H1 (cell line): ENCODE measurements at regions not wholly inside any gene's neighbourhood (a gene's known extent, or its start where the extent isn't known, plus 50 kb on each side); places are given as distances from the start of the nearest gene placed in this dataset.

Experiments used
- CTCF ChIA-PET: fragments of 300-600 bp; sonication (Branson Sonifier 250); formaldehyde crosslinking; loops from one replicate; lab custom pipeline; 2021; ENCODE audit not compliant: partially characterized antibody; lab: Charles Lee
- POLR2A ChIA-PET: fragments of 300-600 bp; sonication (Branson Sonifier 250); formaldehyde crosslinking; loops from one replicate; lab custom pipeline; 2021; ENCODE audit warnings: inconsistent platforms; ENCODE audit not compliant: partially characterized antibody; lab: Charles Lee
- DNase-seq, 2 experiments: peaks; one replicate each; pipeline versions ENCODE4 v3.0.0 to v3.0.0-alpha.2; 2010 to 2022; ENCODE audit warnings: low spot score in 2 of 2, low read depth in 1 of 2, mixed read lengths in 1 of 2
- FAIRE-seq: peaks from 2 replicates; lab custom pipeline; 2011; peaks lifted over from hg19 to GRCh38; lab: Jason Lieb, UNC
- H2AFZ ChIP-seq: 2 replicates; pipeline ENCODE4 v1.8.1; 2012; ENCODE audit warnings: low read length, inconsistent platforms
- H2AK5ac ChIP-seq: 2 replicates; pipeline ENCODE4 v1.6.1; 2013; ENCODE audit warnings: low read depth, low read length
- H2BK120ac ChIP-seq: replicated peaks from 2 replicates; pipeline ENCODE3; 2013; ENCODE audit warnings: low read depth, low read length, inconsistent platforms
- H2BK12ac ChIP-seq: 2 replicates; pipeline ENCODE4 v1.6.1; 2013; ENCODE audit warnings: low read depth, low read length
- H2BK15ac ChIP-seq: 2 replicates; pipeline ENCODE4 v1.6.1; 2013; ENCODE audit warnings: low read length
- H2BK20ac ChIP-seq: 2 replicates; pipeline ENCODE4 v1.6.1; 2013; ENCODE audit warnings: low read length
- H2BK5ac ChIP-seq: 2 replicates; pipeline ENCODE4 v1.6.1; 2013; ENCODE audit warnings: low read depth, low read length
- H3K14ac ChIP-seq: 2 replicates; pipeline ENCODE4 v1.6.1; 2013; ENCODE audit warnings: inconsistent platforms; ENCODE audit not compliant: insufficient read length
- H3K18ac ChIP-seq: 2 replicates; pipeline ENCODE4 v1.6.1; 2013; ENCODE audit warnings: low read length; ENCODE audit errors: extremely low read depth
- H3K23ac ChIP-seq: 2 replicates; pipeline ENCODE4 v1.6.1; 2013; ENCODE audit warnings: inconsistent platforms; ENCODE audit not compliant: insufficient read length
- H3K23me2 ChIP-seq: 2 replicates; pipeline ENCODE4 v1.6.1; 2013; ENCODE audit warnings: low read depth, low read length
- H3K27ac ChIP-seq: 2 replicates; pipeline ENCODE4 v1.6.1; 2011; ENCODE audit warnings: low read depth, low read length, inconsistent platforms
- H3K27me3 ChIP-seq, 4 experiments: replicated peaks in 1 of 4; 1 replicate in 1 of 4; 2 replicates in 3 of 4; pipeline versions ENCODE4 v1.6.1 to v1.8.1; 2011 to 2013; ENCODE audit warnings: low read length in 3 of 4, mild to moderate bottlenecking in 3 of 4, inconsistent platforms in 2 of 4, mixed read lengths in 2 of 4, moderate library complexity in 1 of 4; ENCODE audit not compliant: control insufficient read depth in 3 of 4, insufficient read depth in 3 of 4; ENCODE audit errors: extremely low read depth in 1 of 4
- H3K36me3 ChIP-seq, 4 experiments: 2 replicates each; pipeline versions ENCODE4 v1.6.1 to v1.8.1; 2011 to 2013; ENCODE audit warnings: mild to moderate bottlenecking in 4 of 4, low read length in 3 of 4, moderate library complexity in 2 of 4, control low read depth in 1 of 4, inconsistent platforms in 1 of 4; ENCODE audit not compliant: insufficient read depth in 4 of 4, control insufficient read depth in 2 of 4
- H3K4ac ChIP-seq: replicated peaks from 2 replicates; pipeline ENCODE3; 2013; ENCODE audit warnings: low read length, low read depth, mixed read lengths, inconsistent platforms; ENCODE audit not compliant: insufficient read length
- H3K4me1 ChIP-seq, 4 experiments: replicated peaks in 1 of 4; 1 replicate in 1 of 4; 2 replicates in 3 of 4; pipeline versions ENCODE4 v1.6.1 to v1.8.1; 2011 to 2013; ENCODE audit warnings: low read length in 3 of 4, inconsistent platforms in 2 of 4, mixed read lengths in 1 of 4; ENCODE audit not compliant: insufficient read depth in 4 of 4, control insufficient read depth in 3 of 4
- H3K4me2 ChIP-seq, 2 experiments: 2 replicates each; pipeline versions ENCODE4 v1.6.1 to v1.8.1; 2011 to 2013; ENCODE audit warnings: low read depth in 2 of 2, low read length in 2 of 2, control low read depth in 1 of 2, inconsistent platforms in 1 of 2, mild to moderate bottlenecking in 1 of 2; ENCODE audit not compliant: insufficient read depth in 1 of 2
- H3K4me3 ChIP-seq, 4 experiments: fragments of 200-600, 300-600 bp in 1 of 4; sonication (generic), shearing (Covaris generic), sonication (Bioruptor Twin) in 1 of 4; 2 replicates each; pipeline versions ENCODE4 v1.5.1 to v1.8.1; 2011 to 2016; ENCODE audit warnings: low read length in 4 of 4, low read depth in 3 of 4, control low read depth in 2 of 4, inconsistent platforms in 2 of 4, mild to moderate bottlenecking in 2 of 4, mixed read lengths in 1 of 4, moderate library complexity in 1 of 4; ENCODE audit not compliant: insufficient read depth in 2 of 4; ENCODE audit errors: extremely low read depth in 1 of 4
- H3K56ac ChIP-seq: replicated peaks from 2 replicates; pipeline ENCODE3; 2013; ENCODE audit warnings: low read depth, mild to moderate bottlenecking, mixed read lengths, low read length, inconsistent platforms; ENCODE audit not compliant: insufficient read length
- H3K79me1 ChIP-seq: 2 replicates; pipeline ENCODE4 v1.6.1; 2013; ENCODE audit warnings: low read depth, low read length, control low read depth
- H3K79me2 ChIP-seq, 2 experiments: 2 replicates each; pipeline versions ENCODE4 v1.6.1 to v1.8.1; 2012 to 2013; ENCODE audit warnings: low read length in 2 of 2, mild to moderate bottlenecking in 2 of 2, inconsistent platforms in 1 of 2; ENCODE audit not compliant: insufficient read depth in 2 of 2, control insufficient read depth in 1 of 2
- H3K9ac ChIP-seq, 4 experiments: replicated peaks in 1 of 4; 1 replicate in 1 of 4; 2 replicates in 3 of 4; pipeline versions ENCODE4 v1.6.1 to v1.8.1; 2011 to 2013; ENCODE audit warnings: low read depth in 3 of 4, low read length in 3 of 4, control low read depth in 2 of 4, mild to moderate bottlenecking in 2 of 4, moderate library complexity in 2 of 4, inconsistent platforms in 1 of 4; ENCODE audit errors: extremely low read depth in 1 of 4
- H3K9me3 ChIP-seq, 2 experiments: 2 replicates each; pipeline versions ENCODE4 v1.6.1 to v1.8.1; 2012 to 2013; ENCODE audit warnings: mild to moderate bottlenecking in 2 of 2, moderate library complexity in 2 of 2, control low read depth in 1 of 2, inconsistent platforms in 1 of 2, low read depth in 1 of 2, low read length in 1 of 2, mixed read lengths in 1 of 2; ENCODE audit not compliant: insufficient read depth in 2 of 2
- H4K20me1 ChIP-seq, 2 experiments: replicated peaks in 1 of 2; 2 replicates each; pipeline versions ENCODE3 to v1.8.1; 2011 to 2013; ENCODE audit warnings: inconsistent platforms in 2 of 2, low read length in 2 of 2, mild to moderate bottlenecking in 1 of 2; ENCODE audit not compliant: insufficient read depth in 2 of 2, control insufficient read depth in 1 of 2
- H4K5ac ChIP-seq: 2 replicates; pipeline ENCODE4 v1.6.1; 2013; ENCODE audit warnings: low read length, low read depth, mixed read lengths, inconsistent platforms; ENCODE audit not compliant: insufficient read length
- H4K8ac ChIP-seq: 2 replicates; pipeline ENCODE4 v1.8.0; 2013; ENCODE audit warnings: mild to moderate bottlenecking, moderate library complexity, low read length, inconsistent platforms; ENCODE audit not compliant: insufficient read depth; ENCODE audit errors: extremely low read depth
- H4K91ac ChIP-seq: replicated peaks from 2 replicates; pipeline ENCODE3; 2013; ENCODE audit warnings: low read length, mixed read lengths, inconsistent platforms; ENCODE audit not compliant: insufficient read length
- CHD1 ChIP-seq: IDR thresholded peaks from 2 replicates; pipeline ENCODE4 v1.6.1; 2012; ENCODE audit warnings: low read depth, low read length, improper control_type of control experiment
- EP300 ChIP-seq, 2 experiments: IDR thresholded peaks; 1 replicate in 1 of 2; 2 replicates in 1 of 2; pipeline ENCODE4 v1.6.1; 2011 to 2012; ENCODE audit warnings: low read depth in 2 of 2, low read length in 2 of 2, mild to moderate bottlenecking in 2 of 2, borderline replicate concordance in 1 of 2, inconsistent platforms in 1 of 2, moderate library complexity in 1 of 2
- GABPA ChIP-seq: IDR thresholded peaks from 2 replicates; pipeline ENCODE4 v1.6.1; 2011; ENCODE audit warnings: mild to moderate bottlenecking, low read length, moderate library complexity, borderline replicate concordance; ENCODE audit not compliant: insufficient read depth
- HDAC2 ChIP-seq, 2 experiments: fragments of 300-600 bp in 1 of 2; sonication (generic) in 1 of 2; IDR thresholded peaks; 2 replicates each; pipeline ENCODE4 v1.6.1; 2011 to 2012; ENCODE audit warnings: low read depth in 2 of 2, low read length in 2 of 2, mild to moderate bottlenecking in 2 of 2, moderate library complexity in 2 of 2, borderline replicate concordance in 1 of 2, inconsistent platforms in 1 of 2
- NANOG ChIP-seq: IDR thresholded peaks from 2 replicates; pipeline ENCODE4 v1.6.1; 2011; ENCODE audit warnings: low read length, low read depth, mild to moderate bottlenecking, inconsistent platforms; ENCODE audit not compliant: insufficient read depth, poor library complexity, severe bottlenecking
- RXRA ChIP-seq: IDR thresholded peaks from 2 replicates; pipeline ENCODE4 v1.6.1; 2011; ENCODE audit warnings: low read depth, mild to moderate bottlenecking, low read length, moderate library complexity; ENCODE audit not compliant: insufficient read depth
- SIN3A ChIP-seq, 2 experiments: IDR thresholded peaks in 1 of 2; conservative IDR thresholded peaks in 1 of 2; 2 replicates each; pipeline ENCODE4 v1.6.1; 2011 to 2012; ENCODE audit warnings: low read length in 2 of 2, improper control_type of control experiment in 1 of 2, low read depth in 1 of 2, mild to moderate bottlenecking in 1 of 2
- TBP ChIP-seq: IDR thresholded peaks from 2 replicates; pipeline ENCODE4 v1.6.1; 2011; ENCODE audit warnings: low read depth, low read length, improper control_type of control experiment
- WGBS, 2 experiments: shearing (Covaris generic) in 1 of 2; methylation state at CpG; one replicate each; pipeline versions ENCODE4 v1.1.6 to v1.1.7; 2013 to 2015; ENCODE audit warnings: low lambda C conversion rate in 2 of 2, mixed read lengths in 2 of 2, inconsistent platforms in 1 of 2, low coverage in 1 of 2, missing lambda C conversion rate in 1 of 2; ENCODE audit not compliant: insufficient replicate concordance in 2 of 2, insufficient coverage in 1 of 2, insufficient read length in 1 of 2; ENCODE audit errors: extremely low coverage in 1 of 2, missing lambda C conversion rate in 1 of 2; 5-methylcytosine and 5-hydroxymethylcytosine counted together
- TF ChIP-seq, protein P1 (sequence below): IDR thresholded peaks from 2 replicates; pipeline ENCODE4 v1.6.1; 2012; ENCODE audit warnings: inconsistent platforms
- TF ChIP-seq, protein P2 (sequence below), 3 experiments: IDR thresholded peaks; 1 replicate in 2 of 3; 2 replicates in 1 of 3; pipeline versions ENCODE4 v1.5.1 to v1.6.1; 2011; ENCODE audit warnings: low read length in 3 of 3, mild to moderate bottlenecking in 3 of 3, inconsistent platforms in 2 of 3, low read depth in 1 of 3, moderate library complexity in 1 of 3; ENCODE audit not compliant: insufficient read depth in 1 of 3; ENCODE audit errors: control extremely low read depth in 1 of 3

DNA sequence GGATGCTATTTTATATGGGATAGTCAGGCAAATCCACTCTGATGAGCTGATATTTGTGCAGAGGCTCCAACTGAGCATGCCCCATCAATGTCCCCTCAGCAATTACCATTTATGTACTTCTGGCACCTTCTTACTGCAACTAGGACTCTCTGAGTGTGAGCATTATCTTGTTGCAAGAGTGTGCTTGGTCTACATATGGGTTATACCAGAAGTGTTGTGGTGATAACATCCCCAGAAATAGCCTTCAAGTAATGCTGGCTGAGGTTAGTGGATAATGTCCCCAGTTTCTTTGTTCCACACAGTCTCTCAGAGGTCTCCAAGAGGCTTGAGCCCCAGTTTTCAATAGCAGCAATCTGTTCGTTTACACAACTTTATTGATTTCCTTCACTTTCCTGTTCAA lies 408.6 kb downstream of the JRKL start:
- 91% methylated on average over 1 of the region's 1 CpG; no CpG with 5 or more reads in 1 of the 2 experiments for WGBS, 2 experiments
- Histone ChIP-seq H4K8ac (no peak overlapping the region), H4K91ac (no peak overlapping the region), H3K23ac (no peak overlapping the region), H3K27ac (no peak overlapping the region), H2AK5ac (no peak overlapping the region), H3K79me1 (no peaks in the 10 kb centered on the region), H3K79me2 (no peaks in the 10 kb centered on the region), H4K5ac (no peak overlapping the region), H3K23me2 (no peaks in the 10 kb centered on the region), H3K27me3 (no peaks in the 10 kb centered on the region), H3K9me3 (no peaks in the 10 kb centered on the region), H3K4me2 (no peak overlapping the region), H2BK20ac (no peak overlapping the region), H3K36me3 (no peaks in the 10 kb centered on the region), H3K9ac (no peak overlapping the region), H3K4me1 (no peaks in the 10 kb centered on the region), H2BK12ac (no peak overlapping the region), H4K20me1 (no peaks in the 10 kb centered on the region), H3K56ac (no peak overlapping the region), H3K14ac (no peak overlapping the region), H2BK15ac (no peak overlapping the region), H2BK5ac (no peak overlapping the region), H3K4ac (no peak overlapping the region), H3K4me3 (no peak overlapping the region), H2BK120ac (no peak overlapping the region), H3K18ac (no peak overlapping the region), H2AFZ (no peak overlapping the region)
- CTCF ChIA-PET: no interaction called here
- DNase-seq (no peak), FAIRE-seq (no peak)
- POLR2A ChIA-PET: no interaction called here
- TF ChIP-seq TBP (no peak), GABPA (no peak), NANOG (no peak), EP300 (IDR thresholded peaks at IDR 0.05; ENCODE audit: borderline replicate concordance in 1 of 2, low read depth in 2 of 2, low read length in 2 of 2) (no peak), CHD1 (no peak), SIN3A (conservative IDR thresholded peaks at IDR 0.05 in 1 of 2, IDR thresholded peaks at IDR 0.05 in 1 of 2; ENCODE audit: low read depth in 1 of 2, low read length in 2 of 2) (no peak), RXRA (no peak), HDAC2 (IDR thresholded peaks at IDR 0.05; ENCODE audit: borderline replicate concordance in 1 of 2, low read depth in 2 of 2, low read length in 2 of 2) (no peak)
- TF ChIP-seq, protein P1, sequence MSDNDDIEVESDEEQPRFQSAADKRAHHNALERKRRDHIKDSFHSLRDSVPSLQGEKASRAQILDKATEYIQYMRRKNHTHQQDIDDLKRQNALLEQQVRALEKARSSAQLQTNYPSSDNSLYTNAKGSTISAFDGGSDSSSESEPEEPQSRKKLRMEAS: no peak
- TF ChIP-seq, protein P2, sequence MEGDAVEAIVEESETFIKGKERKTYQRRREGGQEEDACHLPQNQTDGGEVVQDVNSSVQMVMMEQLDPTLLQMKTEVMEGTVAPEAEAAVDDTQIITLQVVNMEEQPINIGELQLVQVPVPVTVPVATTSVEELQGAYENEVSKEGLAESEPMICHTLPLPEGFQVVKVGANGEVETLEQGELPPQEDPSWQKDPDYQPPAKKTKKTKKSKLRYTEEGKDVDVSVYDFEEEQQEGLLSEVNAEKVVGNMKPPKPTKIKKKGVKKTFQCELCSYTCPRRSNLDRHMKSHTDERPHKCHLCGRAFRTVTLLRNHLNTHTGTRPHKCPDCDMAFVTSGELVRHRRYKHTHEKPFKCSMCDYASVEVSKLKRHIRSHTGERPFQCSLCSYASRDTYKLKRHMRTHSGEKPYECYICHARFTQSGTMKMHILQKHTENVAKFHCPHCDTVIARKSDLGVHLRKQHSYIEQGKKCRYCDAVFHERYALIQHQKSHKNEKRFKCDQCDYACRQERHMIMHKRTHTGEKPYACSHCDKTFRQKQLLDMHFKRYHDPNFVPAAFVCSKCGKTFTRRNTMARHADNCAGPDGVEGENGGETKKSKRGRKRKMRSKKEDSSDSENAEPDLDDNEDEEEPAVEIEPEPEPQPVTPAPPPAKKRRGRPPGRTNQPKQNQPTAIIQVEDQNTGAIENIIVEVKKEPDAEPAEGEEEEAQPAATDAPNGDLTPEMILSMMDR (IDR thresholded peaks at IDR 0.05; ENCODE audit: control extremely low read depth in 1 of 3, insufficient read depth in 1 of 3, low read depth in 1 of 3, low read length in 3 of 3): no peak
